Tibial nerve (tissue), 4 donors: ENCODE measurements at regions not wholly inside any gene's neighbourhood (a gene's known extent, or its start where the extent isn't known, plus 50 kb on each side); places are given as distances from the start of the nearest gene placed in this dataset.
"Not testable (repeated sequence)": the region's sequence is repeated elsewhere in the genome, so short reads cannot be mapped to it uniquely, and the experiment has no call there.

Experiments
- DNase-seq, 2 donors: peaks; one replicate each; pipeline ENCODE4 v3.0.0-alpha.2; 2019; ENCODE audit warnings: low spot score in 2 of 2
- H3K27ac ChIP-seq, 4 donors: fragments of 200-600 bp; sonication (generic) in 3 of 4; one replicate each; pipeline ENCODE4 v1.5.1; 2017 to 2019; ENCODE audit warnings: mild to moderate bottlenecking in 1 of 4
- H3K27me3 ChIP-seq, 2 donors: fragments of 200-600 bp; sonication (generic) in 1 of 2; one replicate each; pipeline versions ENCODE4 v1.5.1 to v1.6.0; 2017 to 2019
- H3K36me3 ChIP-seq, 3 donors: fragments of 200-600 bp; sonication (generic); one replicate each; pipeline ENCODE4 v1.5.1; 2018 to 2019
- H3K4me1 ChIP-seq, 4 donors: fragments of 200-600 bp; sonication (generic) in 3 of 4; one replicate each; pipeline ENCODE4 v1.5.1; 2017 to 2019
- H3K4me3 ChIP-seq, 4 donors: fragments of 200-600 bp; sonication (generic) in 3 of 4; one replicate each; pipeline ENCODE4 v1.5.1; 2017 to 2019; ENCODE audit warnings: mild to moderate bottlenecking in 1 of 4, moderate library complexity in 1 of 4
- H3K9me3 ChIP-seq, 4 donors: fragments of 200-600 bp; sonication (generic) in 3 of 4; one replicate each; pipeline ENCODE4 v1.5.1; 2017 to 2019
- EP300 ChIP-seq, 2 donors: sonication (generic); formaldehyde crosslinking; IDR thresholded peaks; one replicate each; pipeline ENCODE4 v1.6.1; 2017; ENCODE audit warnings: antibody characterized with exemption in 2 of 2, mild to moderate bottlenecking in 1 of 2
- POLR2A ChIP-seq, 2 donors: fragments of 450-650 bp; IDR thresholded peaks; one replicate each; pipeline ENCODE4 v1.6.1; 2017; ENCODE audit warnings: antibody characterized with exemption in 2 of 2, mild to moderate bottlenecking in 2 of 2, moderate library complexity in 2 of 2
- WGBS, 2 donors: methylation state at CpG; one replicate each; pipeline ENCODE4 v1.1.5; 2018; 5-methylcytosine and 5-hydroxymethylcytosine counted together
- TF ChIP-seq, protein P1 (sequence below), 5 experiments: fragments of 200-600 bp in 3 of 5; fragments of 450-650 bp in 2 of 5; sonication (generic) in 3 of 5; IDR thresholded peaks; one replicate each; pipeline ENCODE4 v1.5.1; 2016 to 2019; ENCODE audit warnings: antibody characterized with exemption in 5 of 5, mild to moderate bottlenecking in 3 of 5, moderate library complexity in 2 of 5

- no peak overlapping the region for H3K4me3 ChIP-seq
- no peaks in the 10 kb centered on the region for H3K27me3 ChIP-seq
These were observed 703.0 kb upstream of the EPHA5 start for GRCh38 chr4:66373268-66373667.

GRCh38 chr4:66372706-66373105, 702.4 kb upstream of the EPHA5 start:
- no peak for DNase-seq
- TF ChIP-seq POLR2A (IDR thresholded peaks at IDR 0.05) (no peak), EP300 (IDR thresholded peaks at IDR 0.05) (no peak)
- TF ChIP-seq, protein P1, sequence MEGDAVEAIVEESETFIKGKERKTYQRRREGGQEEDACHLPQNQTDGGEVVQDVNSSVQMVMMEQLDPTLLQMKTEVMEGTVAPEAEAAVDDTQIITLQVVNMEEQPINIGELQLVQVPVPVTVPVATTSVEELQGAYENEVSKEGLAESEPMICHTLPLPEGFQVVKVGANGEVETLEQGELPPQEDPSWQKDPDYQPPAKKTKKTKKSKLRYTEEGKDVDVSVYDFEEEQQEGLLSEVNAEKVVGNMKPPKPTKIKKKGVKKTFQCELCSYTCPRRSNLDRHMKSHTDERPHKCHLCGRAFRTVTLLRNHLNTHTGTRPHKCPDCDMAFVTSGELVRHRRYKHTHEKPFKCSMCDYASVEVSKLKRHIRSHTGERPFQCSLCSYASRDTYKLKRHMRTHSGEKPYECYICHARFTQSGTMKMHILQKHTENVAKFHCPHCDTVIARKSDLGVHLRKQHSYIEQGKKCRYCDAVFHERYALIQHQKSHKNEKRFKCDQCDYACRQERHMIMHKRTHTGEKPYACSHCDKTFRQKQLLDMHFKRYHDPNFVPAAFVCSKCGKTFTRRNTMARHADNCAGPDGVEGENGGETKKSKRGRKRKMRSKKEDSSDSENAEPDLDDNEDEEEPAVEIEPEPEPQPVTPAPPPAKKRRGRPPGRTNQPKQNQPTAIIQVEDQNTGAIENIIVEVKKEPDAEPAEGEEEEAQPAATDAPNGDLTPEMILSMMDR (IDR thresholded peaks at IDR 0.05): no peak
- Histone ChIP-seq H3K27ac (no peak overlapping the region), H3K4me3 (no peak overlapping the region), H3K9me3 (no peaks in the 10 kb centered on the region), H3K27me3 (no peaks in the 10 kb centered on the region), H3K36me3 (no peaks in the 10 kb centered on the region), H3K4me1 (no peaks in the 10 kb centered on the region)
- WGBS, 2 donors: 48 to 61% methylated on average over 6 of the region's 6 CpGs

More at GRCh38 chr4:66373268-66373667, 703.0 kb upstream of the EPHA5 start:
- Histone ChIP-seq H3K36me3 (no peaks in the 10 kb centered on the region), H3K9me3 (no peaks in the 10 kb centered on the region), H3K4me1 (no peaks in the 10 kb centered on the region), H3K27ac (no peak overlapping the region)
- DNase-seq: no peak
- TF ChIP-seq POLR2A (IDR thresholded peaks at IDR 0.05) (no peak), EP300 (IDR thresholded peaks at IDR 0.05) (no peak)
- TF ChIP-seq, protein P1 (IDR thresholded peaks at IDR 0.05): no peak

- 80 to 88% methylated on average over 10 of the region's 10 CpGs for WGBS, 2 donors
- TF ChIP-seq POLR2A (IDR thresholded peaks at IDR 0.05) (no peak), EP300 (IDR thresholded peaks at IDR 0.05) (no peak)
- TF ChIP-seq, protein P1 (IDR thresholded peaks at IDR 0.05): no peak
- H3K36me3 ChIP-seq: no peaks in the 10 kb centered on the region
These were observed 696.9 kb upstream of the EPHA5 start for GRCh38 chr4:66367043-66367660.

GRCh38 chr4:66360395-66360794, 690.1 kb upstream of the EPHA5 start:
- WGBS, 2 donors: 79 to 87% methylated on average over 8 of the region's 8 CpGs
- H3K27me3 ChIP-seq, DNase-seq, H3K4me3 ChIP-seq, H3K27ac ChIP-seq, H3K4me1 ChIP-seq, H3K36me3 ChIP-seq, H3K9me3 ChIP-seq: not testable (repeated sequence)

More at GRCh38 chr4:66367043-66367660, 696.9 kb upstream of the EPHA5 start:
- H3K4me3 ChIP-seq: no peak overlapping the region
- no peaks in the 10 kb centered on the region for H3K9me3 ChIP-seq
- no peaks in the 10 kb centered on the region for H3K4me1 ChIP-seq
- no peaks in the 10 kb centered on the region for H3K27me3 ChIP-seq
- no peak overlapping the region for H3K27ac ChIP-seq
- DNase-seq: no peak

DNA sequence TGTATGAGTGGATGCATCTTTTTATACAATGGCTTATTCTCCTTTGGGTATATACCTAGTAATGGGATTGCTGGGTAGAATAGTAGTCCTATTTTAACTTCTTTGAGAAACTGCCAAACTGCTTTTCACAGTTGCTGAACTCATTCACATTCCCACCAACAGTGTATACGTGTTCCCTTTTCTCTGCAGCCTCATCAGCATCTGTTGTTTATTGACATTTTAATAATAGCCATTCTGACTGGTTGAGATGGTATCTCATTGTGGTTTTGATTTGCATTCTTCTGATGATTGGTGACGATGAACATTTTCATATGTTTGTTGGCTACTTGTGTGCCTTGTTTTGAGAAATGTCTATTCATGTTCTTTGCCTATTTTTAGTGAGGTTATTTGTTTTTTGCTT, 687.0 kb upstream of the EPHA5 start:
- TF ChIP-seq, protein P1 (IDR thresholded peaks at IDR 0.05): no peak
- TF ChIP-seq EP300 (IDR thresholded peaks at IDR 0.05) (no peak), POLR2A (IDR thresholded peaks at IDR 0.05) (no peak)
- Histone ChIP-seq H3K4me1 (no peaks in the 10 kb centered on the region), H3K27me3 (no peaks in the 10 kb centered on the region), H3K36me3 (no peaks in the 10 kb centered on the region), H3K4me3 (no peak overlapping the region), H3K27ac (no peak overlapping the region), H3K9me3 (no peaks in the 10 kb centered on the region)
- 32 to 37% methylated on average over 2 of the region's 2 CpGs for WGBS, 2 donors
- DNase-seq: no peak

- Histone ChIP-seq H3K36me3 (no peaks in the 10 kb centered on the region), H3K4me1 (no peaks in the 10 kb centered on the region), H3K27me3 (no peaks in the 10 kb centered on the region), H3K27ac (no peak overlapping the region), H3K4me3 (no peak overlapping the region), H3K9me3 (no peaks in the 10 kb centered on the region)
- 91 to 93% methylated on average over 2 of the region's 2 CpGs for WGBS, 2 donors
- DNase-seq: no peak
- no peak for TF ChIP-seq EP300 (IDR thresholded peaks at IDR 0.05)
- TF ChIP-seq, protein P1 (IDR thresholded peaks at IDR 0.05): no peak
- no peak for TF ChIP-seq POLR2A (IDR thresholded peaks at IDR 0.05)
These were observed 685.0 kb upstream of the EPHA5 start for GRCh38 chr4:66355328-66355727.
